Body of pancreas (tissue), 4 donors: ENCODE measurements at regions not wholly inside any gene's neighbourhood (a gene's known extent, or its start where the extent isn't known, plus 50 kb on each side); places are given as distances from the start of the nearest gene placed in this dataset.

Source experiments
- POLR2A ChIP-seq, 3 donors: fragments of 450-650 bp; IDR thresholded peaks; one replicate each; pipeline ENCODE4 v1.6.1; 2016; ENCODE audit warnings: antibody characterized with exemption in 3 of 3, mild to moderate bottlenecking in 2 of 3
- TF ChIP-seq, protein P1 (sequence below), 7 experiments: fragments of 450-650 bp in 4 of 7; fragments of 200-600 bp in 3 of 7; sonication (generic) in 3 of 7; IDR thresholded peaks; one replicate each; pipeline ENCODE4 v1.5.1; 2016 to 2019; ENCODE audit warnings: antibody characterized with exemption in 7 of 7

GRCh38 chr6:121925024-121925423 lies 474.4 kb upstream of the HSF2 start:
- TF ChIP-seq, protein P1, sequence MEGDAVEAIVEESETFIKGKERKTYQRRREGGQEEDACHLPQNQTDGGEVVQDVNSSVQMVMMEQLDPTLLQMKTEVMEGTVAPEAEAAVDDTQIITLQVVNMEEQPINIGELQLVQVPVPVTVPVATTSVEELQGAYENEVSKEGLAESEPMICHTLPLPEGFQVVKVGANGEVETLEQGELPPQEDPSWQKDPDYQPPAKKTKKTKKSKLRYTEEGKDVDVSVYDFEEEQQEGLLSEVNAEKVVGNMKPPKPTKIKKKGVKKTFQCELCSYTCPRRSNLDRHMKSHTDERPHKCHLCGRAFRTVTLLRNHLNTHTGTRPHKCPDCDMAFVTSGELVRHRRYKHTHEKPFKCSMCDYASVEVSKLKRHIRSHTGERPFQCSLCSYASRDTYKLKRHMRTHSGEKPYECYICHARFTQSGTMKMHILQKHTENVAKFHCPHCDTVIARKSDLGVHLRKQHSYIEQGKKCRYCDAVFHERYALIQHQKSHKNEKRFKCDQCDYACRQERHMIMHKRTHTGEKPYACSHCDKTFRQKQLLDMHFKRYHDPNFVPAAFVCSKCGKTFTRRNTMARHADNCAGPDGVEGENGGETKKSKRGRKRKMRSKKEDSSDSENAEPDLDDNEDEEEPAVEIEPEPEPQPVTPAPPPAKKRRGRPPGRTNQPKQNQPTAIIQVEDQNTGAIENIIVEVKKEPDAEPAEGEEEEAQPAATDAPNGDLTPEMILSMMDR (IDR thresholded peaks at IDR 0.05), result no peak
- TF ChIP-seq POLR2A (IDR thresholded peaks at IDR 0.05), result no peak
